Pancreas (tissue), 10 donors: ENCODE measurements at regions not wholly inside any gene's neighbourhood (a gene's known extent, or its start where the extent isn't known, plus 50 kb on each side); places are given as distances from the start of the nearest gene placed in this dataset.

ENCODE experiments used
- ATAC-seq, 4 donors: fragments of 200-7000 bp; cut with Tn5 transposase; one replicate each; pipeline versions ENCODE4 v1.8.0 to v1.9.1; 2020; ENCODE audit warnings: mild to moderate bottlenecking in 4 of 4, moderate library complexity in 4 of 4
- DNase-seq, 6 donors: peaks; one replicate each; pipeline ENCODE4 v3.0.0-alpha.2; 2020
- FAIRE-seq: peaks from 2 replicates; lab custom pipeline; 2012; peaks lifted over from hg19 to GRCh38; lab: Jason Lieb, UNC
- H3K27ac ChIP-seq, 4 donors: fragments of 200-600 bp; sonication (generic); 1 replicate in 3 of 4; 2 replicates in 1 of 4; pipeline versions ENCODE4 v1.5.0 to v1.8.0; 2020
- H3K27me3 ChIP-seq, 4 donors: fragments of 200-600 bp; one replicate each; pipeline ENCODE4 v1.8.0; 2021
- H3K36me3 ChIP-seq, 3 donors: fragments of 200-600 bp; sonication (generic) in 1 of 3; one replicate each; pipeline versions ENCODE4 v1.5.0 to v1.8.0; 2020 to 2021
- H3K4me1 ChIP-seq, 3 donors: fragments of 200-600 bp; one replicate each; pipeline ENCODE4 v1.8.0; 2021
- H3K4me3 ChIP-seq, 4 donors: fragments of 200-600 bp; sonication (generic) in 2 of 4; one replicate each; pipeline versions ENCODE4 v1.5.0 to v1.8.0; 2020 to 2021
- H3K9me3 ChIP-seq, 4 donors: fragments of 200-600 bp; one replicate each; pipeline ENCODE4 v1.8.0; 2021
- WGBS, 2 donors: extraction: QIAGEN DNeasy Blood & Tissue Kit; methylation state at CpG; one replicate each; pipeline ENCODE4 v1.1.7; 2013; 5-methylcytosine and 5-hydroxymethylcytosine counted together
- intact Hi-C, 3 donors: fragments of 100-400 bp; cut with DNase I; formaldehyde crosslinking; loops; one replicate each; pipeline versions ENCODE4 v1.11.1 to v1.14.2; 2022
- TF ChIP-seq, protein P1 (sequence below), 4 donors: fragments of 200-600 bp; sonication (generic) in 3 of 4; IDR thresholded peaks; one replicate each; pipeline versions ENCODE4 v1.5.0 to v1.8.0; 2021; ENCODE audit warnings: antibody characterized with exemption in 4 of 4
- donor health status: healthy with polysubstance abuse.
- donor health status: DM: no; HTN: no; CAD: no; lungs with moderate emphysema.
- donor health status: DM: no; HTN: no; CAD: no.
- donor health status: control.
- donor health status: control.
- donor health status: Bipolar disorder and iron deficiency.
- donor health status: DM: yes; HTN: yes; CAD: no.
- donor health status: DM: no; HTN: no; CAD: no.
- donor health status: DM: no; HTN: no; CAD: no.
- donor health status: DM: yes; HTN: yes; CAD: no.

DNA sequence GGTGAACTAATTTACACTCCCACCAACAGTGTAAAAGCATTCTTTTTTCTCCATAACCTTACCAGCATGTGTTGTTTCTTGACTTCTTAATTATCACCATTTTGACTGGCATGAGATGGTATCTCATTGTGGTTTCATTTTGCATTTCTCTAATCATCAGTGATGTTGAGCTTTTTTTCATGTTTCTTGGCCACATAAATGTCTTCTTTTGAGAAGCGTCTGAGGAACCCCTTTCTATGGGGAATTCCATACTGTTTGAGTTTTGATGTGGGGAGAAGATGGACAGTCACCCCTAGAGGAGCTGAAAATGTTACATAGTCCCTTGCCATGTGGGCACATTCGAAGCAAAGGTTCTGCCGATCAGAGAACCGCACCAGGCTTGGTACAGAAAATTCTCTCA, 207.0 kb upstream of the SLC30A5 start:
- TF ChIP-seq, protein P1, sequence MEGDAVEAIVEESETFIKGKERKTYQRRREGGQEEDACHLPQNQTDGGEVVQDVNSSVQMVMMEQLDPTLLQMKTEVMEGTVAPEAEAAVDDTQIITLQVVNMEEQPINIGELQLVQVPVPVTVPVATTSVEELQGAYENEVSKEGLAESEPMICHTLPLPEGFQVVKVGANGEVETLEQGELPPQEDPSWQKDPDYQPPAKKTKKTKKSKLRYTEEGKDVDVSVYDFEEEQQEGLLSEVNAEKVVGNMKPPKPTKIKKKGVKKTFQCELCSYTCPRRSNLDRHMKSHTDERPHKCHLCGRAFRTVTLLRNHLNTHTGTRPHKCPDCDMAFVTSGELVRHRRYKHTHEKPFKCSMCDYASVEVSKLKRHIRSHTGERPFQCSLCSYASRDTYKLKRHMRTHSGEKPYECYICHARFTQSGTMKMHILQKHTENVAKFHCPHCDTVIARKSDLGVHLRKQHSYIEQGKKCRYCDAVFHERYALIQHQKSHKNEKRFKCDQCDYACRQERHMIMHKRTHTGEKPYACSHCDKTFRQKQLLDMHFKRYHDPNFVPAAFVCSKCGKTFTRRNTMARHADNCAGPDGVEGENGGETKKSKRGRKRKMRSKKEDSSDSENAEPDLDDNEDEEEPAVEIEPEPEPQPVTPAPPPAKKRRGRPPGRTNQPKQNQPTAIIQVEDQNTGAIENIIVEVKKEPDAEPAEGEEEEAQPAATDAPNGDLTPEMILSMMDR (IDR thresholded peaks at IDR 0.05): no peak
- no peak overlapping the region for H3K4me3 ChIP-seq
- H3K27me3 ChIP-seq: no peaks in the 10 kb centered on the region
- H3K4me1 ChIP-seq: no peaks in the 10 kb centered on the region
- H3K27ac ChIP-seq: no peak overlapping the region
- ATAC-seq (no peak), FAIRE-seq (no peak), DNase-seq (no peak)
- no peaks in the 10 kb centered on the region for H3K36me3 ChIP-seq
- intact Hi-C loops: no loop called here
- 76 to 87% methylated on average over 4 of the region's 4 CpGs for WGBS, 2 donors
- H3K9me3 ChIP-seq: no peaks in the 10 kb centered on the region

GRCh38 chr5:68891718-68892117, 202.1 kb upstream of the SLC30A5 start:
- TF ChIP-seq, protein P1 (IDR thresholded peaks at IDR 0.05): no peak
- H3K36me3 ChIP-seq: no peaks in the 10 kb centered on the region
- H3K4me3 ChIP-seq: no peak overlapping the region
- H3K4me1 ChIP-seq: no peaks in the 10 kb centered on the region
- H3K27ac ChIP-seq: no peak overlapping the region
- H3K9me3 ChIP-seq: no peaks in the 10 kb centered on the region
- no peaks in the 10 kb centered on the region for H3K27me3 ChIP-seq
- intact Hi-C loops: no loop called here
- WGBS, 2 donors: 77 to 89% methylated on average over 2 of the region's 2 CpGs
- DNase-seq (no peak), FAIRE-seq (no peak), ATAC-seq (no peak)

- Histone ChIP-seq H3K27ac (no peak overlapping the region), H3K36me3 (no peaks in the 10 kb centered on the region), H3K4me3 (no peak overlapping the region), H3K27me3 (no peaks in the 10 kb centered on the region), H3K4me1 (no peaks in the 10 kb centered on the region), H3K9me3 (no peaks in the 10 kb centered on the region)
- FAIRE-seq (no peak), DNase-seq (no peak), ATAC-seq (no peak)
- TF ChIP-seq, protein P1 (IDR thresholded peaks at IDR 0.05): no peak
- 54 to 58% methylated on average over 3 of the region's 3 CpGs for WGBS, 2 donors
- intact Hi-C loops: no loop called here
Observed at GRCh38 chr5:68894673-68895072, 199.1 kb upstream of the SLC30A5 start.

DNA sequence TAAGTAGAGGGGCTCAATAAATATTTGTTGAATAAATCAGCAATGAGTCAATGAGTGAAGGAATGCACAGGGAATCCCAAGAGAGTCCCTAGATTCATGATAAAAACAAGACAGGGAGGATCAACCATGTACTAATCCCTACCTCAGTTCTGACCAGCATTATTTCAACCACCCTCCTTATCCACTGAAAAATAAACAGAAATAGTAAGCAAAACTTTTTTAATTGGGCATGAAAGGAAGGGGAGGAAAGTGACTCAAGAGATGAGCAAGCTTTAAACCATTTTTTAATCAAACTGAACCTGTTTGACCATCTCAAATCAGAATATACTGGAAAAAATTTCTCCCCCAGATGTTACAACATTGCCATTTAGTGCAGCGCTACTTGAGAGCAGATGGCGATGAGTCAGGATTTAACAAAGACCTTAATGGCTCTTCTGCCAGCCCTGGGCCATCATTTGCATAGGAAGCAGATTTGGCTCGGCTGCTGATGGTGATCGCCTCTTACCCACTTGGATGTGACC, 194.8 kb upstream of the SLC30A5 start:
- DNase-seq (no peak), ATAC-seq (peak in 2 of 4 donors; percentile 51 to 72), FAIRE-seq (no peak)
- Histone ChIP-seq H3K27me3 (no peaks in the 10 kb centered on the region), H3K9me3 (no peaks in the 10 kb centered on the region), H3K4me3 (no peak overlapping the region), H3K27ac (no peak overlapping the region), H3K4me1 (no peaks in the 10 kb centered on the region), H3K36me3 (no peaks in the 10 kb centered on the region)
- 84 to 87% methylated on average over 4 of the region's 4 CpGs for WGBS, 2 donors
- intact Hi-C loops: no loop called here
- TF ChIP-seq, protein P1 (IDR thresholded peaks at IDR 0.05): no peak

- Histone ChIP-seq H3K4me3 (no peak overlapping the region), H3K27me3 (no peaks in the 10 kb centered on the region), H3K27ac (no peak overlapping the region), H3K36me3 (no peaks in the 10 kb centered on the region), H3K4me1 (no peaks in the 10 kb centered on the region), H3K9me3 (no peaks in the 10 kb centered on the region)
- 52 to 53% methylated on average over 4 of the region's 4 CpGs for WGBS, 2 donors
- intact Hi-C loops: no loop called here
- TF ChIP-seq, protein P1 (IDR thresholded peaks at IDR 0.05): no peak
- no peak for ATAC-seq
- no peak for FAIRE-seq
- no peak for DNase-seq
Observed at GRCh38 chr5:68911840-68912690, 181.7 kb upstream of the SLC30A5 start.
